Body of pancreas (tissue), 4 donors: ENCODE measurements at regions not wholly inside any gene's neighbourhood (a gene's known extent, or its start where the extent isn't known, plus 50 kb on each side); places are given as distances from the start of the nearest gene placed in this dataset.

ENCODE experiments used
- POLR2A ChIP-seq, 3 donors: fragments of 450-650 bp; IDR thresholded peaks; one replicate each; pipeline ENCODE4 v1.6.1; 2016; ENCODE audit warnings: antibody characterized with exemption in 3 of 3, mild to moderate bottlenecking in 2 of 3
- TF ChIP-seq, protein P1 (sequence below), 7 experiments: fragments of 450-650 bp in 4 of 7; fragments of 200-600 bp in 3 of 7; sonication (generic) in 3 of 7; IDR thresholded peaks; one replicate each; pipeline ENCODE4 v1.5.1; 2016 to 2019; ENCODE audit warnings: antibody characterized with exemption in 7 of 7

DNA sequence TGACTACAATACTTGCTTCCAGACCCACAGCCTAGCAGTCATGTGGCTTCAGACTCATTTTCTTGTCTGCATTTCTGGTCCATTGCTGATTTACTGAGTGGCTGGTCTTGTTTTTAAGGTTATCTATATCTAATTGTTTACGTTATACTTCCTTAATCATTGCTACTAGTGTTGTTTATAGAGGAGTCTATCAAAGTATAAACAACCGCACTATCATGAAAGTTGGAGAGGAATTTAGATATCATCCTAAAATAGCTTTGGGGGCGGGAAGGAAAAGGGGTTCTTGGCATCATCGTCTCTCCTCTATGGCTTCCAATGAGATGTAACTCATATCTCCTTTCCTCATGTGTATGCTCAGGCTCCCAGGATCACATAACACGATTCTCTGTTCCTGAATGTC, 372.1 kb upstream of the PBX1 start:
- TF ChIP-seq, protein P1, sequence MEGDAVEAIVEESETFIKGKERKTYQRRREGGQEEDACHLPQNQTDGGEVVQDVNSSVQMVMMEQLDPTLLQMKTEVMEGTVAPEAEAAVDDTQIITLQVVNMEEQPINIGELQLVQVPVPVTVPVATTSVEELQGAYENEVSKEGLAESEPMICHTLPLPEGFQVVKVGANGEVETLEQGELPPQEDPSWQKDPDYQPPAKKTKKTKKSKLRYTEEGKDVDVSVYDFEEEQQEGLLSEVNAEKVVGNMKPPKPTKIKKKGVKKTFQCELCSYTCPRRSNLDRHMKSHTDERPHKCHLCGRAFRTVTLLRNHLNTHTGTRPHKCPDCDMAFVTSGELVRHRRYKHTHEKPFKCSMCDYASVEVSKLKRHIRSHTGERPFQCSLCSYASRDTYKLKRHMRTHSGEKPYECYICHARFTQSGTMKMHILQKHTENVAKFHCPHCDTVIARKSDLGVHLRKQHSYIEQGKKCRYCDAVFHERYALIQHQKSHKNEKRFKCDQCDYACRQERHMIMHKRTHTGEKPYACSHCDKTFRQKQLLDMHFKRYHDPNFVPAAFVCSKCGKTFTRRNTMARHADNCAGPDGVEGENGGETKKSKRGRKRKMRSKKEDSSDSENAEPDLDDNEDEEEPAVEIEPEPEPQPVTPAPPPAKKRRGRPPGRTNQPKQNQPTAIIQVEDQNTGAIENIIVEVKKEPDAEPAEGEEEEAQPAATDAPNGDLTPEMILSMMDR (IDR thresholded peaks at IDR 0.05): no peak
- TF ChIP-seq POLR2A (IDR thresholded peaks at IDR 0.05): no peak
